Breast epithelium (tissue), 3 donors: ENCODE measurements at regions not wholly inside any gene's neighbourhood (a gene's known extent, or its start where the extent isn't known, plus 50 kb on each side); places are given as distances from the start of the nearest gene placed in this dataset.

ENCODE experiments used
- CTCF ChIP-seq, 3 donors: fragments of 450-650 bp; IDR thresholded peaks; one replicate each; pipeline ENCODE4 v1.5.1; 2016 to 2017; ENCODE audit warnings: antibody characterized with exemption in 3 of 3, mild to moderate bottlenecking in 3 of 3, moderate library complexity in 3 of 3
- POLR2A ChIP-seq: fragments of 450-650 bp; IDR thresholded peaks from one replicate; pipeline ENCODE4 v1.6.1; 2016; ENCODE audit warnings: antibody characterized with exemption, mild to moderate bottlenecking, moderate library complexity
- POLR2AphosphoS5 ChIP-seq, 3 donors: sonication (generic); formaldehyde crosslinking; IDR thresholded peaks; one replicate each; pipeline ENCODE4 v1.6.1; 2017; ENCODE audit warnings: antibody characterized with exemption in 3 of 3

- no peak for TF ChIP-seq CTCF (IDR thresholded peaks at IDR 0.05)
- no peak for TF ChIP-seq POLR2AphosphoS5 (IDR thresholded peaks at IDR 0.05)
- no peak for TF ChIP-seq POLR2A
Observed at GRCh38 chr11:110028921-110029320, 64.3 kb upstream of the ZC3H12C start.
